Kasumi-1 (cell line): ENCODE measurements at regions not wholly inside any gene's neighbourhood (a gene's known extent, or its start where the extent isn't known, plus 50 kb on each side); places are given as distances from the start of the nearest gene placed in this dataset.

Source experiments
- DNase-seq, 2 experiments: peaks; one replicate each; lab custom pipeline; 2025; lab: John Stamatoyannopoulos, UW

DNA sequence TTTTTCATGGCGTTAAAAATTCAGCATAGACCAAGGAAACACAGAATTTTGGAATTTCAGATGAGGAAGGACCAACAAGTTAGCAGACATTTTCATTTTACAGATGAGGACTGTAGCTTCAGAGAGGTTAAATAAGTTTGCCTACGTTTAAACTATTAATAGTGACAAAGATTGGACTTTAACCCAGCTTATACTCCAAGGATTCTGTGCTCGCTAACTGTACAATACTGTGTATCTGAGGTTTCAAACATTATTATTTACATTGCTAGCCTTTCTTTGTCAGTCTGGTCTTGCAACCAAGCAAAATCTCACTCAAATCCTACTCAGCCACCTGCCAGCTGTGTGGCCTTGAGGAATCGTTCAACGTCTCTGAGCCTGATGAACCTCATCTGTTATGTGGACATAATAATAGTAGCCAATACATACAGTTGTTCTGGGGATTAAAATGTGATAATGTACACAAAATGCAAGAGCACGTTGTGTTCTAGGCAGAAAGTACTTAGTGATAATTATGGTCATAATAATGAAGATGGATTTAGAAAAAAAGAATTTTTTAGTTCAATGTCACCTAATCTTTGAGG, 462.4 kb upstream of the TRIB2 start:
- DNase-seq, result no peak

DNA sequence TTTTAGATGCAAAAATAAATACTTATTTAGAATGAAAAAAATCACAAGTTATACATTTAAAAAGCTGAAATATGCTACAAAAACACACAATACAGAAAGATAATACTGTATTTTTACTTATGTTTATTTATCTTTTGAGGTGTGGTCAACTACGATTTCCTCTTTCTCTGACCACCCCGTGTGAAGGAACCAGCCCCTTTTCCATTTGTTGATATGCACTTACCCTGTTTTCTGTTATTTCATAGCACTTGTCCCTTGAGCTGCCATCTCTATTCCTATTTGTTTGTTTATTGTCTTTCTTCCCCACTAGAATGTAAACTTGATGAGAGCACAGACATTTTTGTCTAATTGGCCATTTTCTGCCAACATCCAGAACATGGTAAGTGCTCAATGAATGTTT, 460.5 kb upstream of the TRIB2 start:
- no peak for DNase-seq

DNA sequence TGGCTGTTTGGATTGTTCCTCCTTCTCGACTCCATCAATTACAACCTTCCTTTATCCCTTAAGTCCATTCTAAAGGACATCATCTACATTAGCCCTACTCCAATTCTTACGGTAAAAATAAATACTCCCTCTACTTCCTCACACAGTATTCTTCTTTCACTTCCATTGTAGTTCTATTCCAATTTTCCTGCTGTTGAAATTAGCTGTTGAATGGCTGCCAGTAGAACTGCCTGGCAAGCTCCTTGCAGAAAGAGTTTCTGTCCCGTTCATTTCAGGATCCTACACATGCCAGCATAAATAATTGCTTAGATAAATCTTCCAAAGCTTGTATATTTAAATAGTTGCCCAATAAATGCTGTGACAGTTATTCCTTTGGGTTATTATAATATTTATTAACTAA, 459.3 kb upstream of the TRIB2 start:
- DNase-seq, result no peak

DNA sequence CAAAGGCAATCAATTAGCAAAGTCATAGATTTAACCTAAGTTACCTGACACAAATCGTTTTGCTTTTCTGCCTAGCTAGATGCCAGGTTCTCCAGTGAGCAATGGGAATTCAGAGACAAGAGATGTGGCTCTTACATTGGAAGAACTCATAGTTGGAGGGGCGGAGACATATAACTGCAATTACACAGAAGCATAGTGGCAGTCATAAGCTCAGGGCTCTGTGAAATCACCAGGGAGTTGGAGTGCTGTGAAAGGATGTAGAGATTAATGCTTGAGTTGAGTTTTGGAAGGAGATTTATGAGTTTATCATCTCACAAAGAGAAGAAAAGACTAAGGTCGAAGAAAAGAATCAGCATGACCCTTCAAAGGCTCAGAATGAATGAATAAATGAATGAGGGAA, 457.2 kb upstream of the TRIB2 start:
- DNase-seq, result no peak

DNA sequence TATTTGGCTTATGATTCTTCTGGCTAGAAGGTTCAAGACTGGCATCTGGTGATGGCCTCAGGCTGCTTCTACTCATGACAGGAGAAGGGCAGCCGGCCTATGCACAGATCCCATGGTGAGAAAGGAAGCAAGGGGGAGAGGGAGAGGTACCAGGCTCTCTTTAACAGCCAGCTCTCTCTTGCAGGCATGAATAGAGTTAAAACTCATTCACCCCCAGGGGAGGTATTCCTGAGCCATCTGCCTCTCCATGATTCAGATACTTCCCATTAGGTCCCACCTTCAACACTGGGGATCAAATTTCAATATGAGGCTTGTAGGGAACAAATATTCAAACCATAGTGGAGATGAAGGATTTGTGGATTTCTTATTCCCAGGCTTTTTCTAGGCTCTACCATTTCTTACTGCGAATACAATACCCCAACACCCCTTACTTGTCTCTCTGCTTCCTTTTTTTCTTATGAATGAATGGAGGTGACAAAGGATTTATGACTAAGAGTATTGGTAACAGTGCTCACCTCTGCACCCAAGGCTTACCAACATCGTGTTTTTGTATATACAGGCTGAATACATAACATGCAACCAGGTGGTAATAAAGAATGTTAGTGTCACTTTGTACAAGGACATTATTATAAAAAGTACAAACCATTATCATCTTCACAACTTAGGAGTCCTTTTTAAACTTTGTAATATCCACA, 454.6 kb upstream of the TRIB2 start:
- DNase-seq, result no peak

DNA sequence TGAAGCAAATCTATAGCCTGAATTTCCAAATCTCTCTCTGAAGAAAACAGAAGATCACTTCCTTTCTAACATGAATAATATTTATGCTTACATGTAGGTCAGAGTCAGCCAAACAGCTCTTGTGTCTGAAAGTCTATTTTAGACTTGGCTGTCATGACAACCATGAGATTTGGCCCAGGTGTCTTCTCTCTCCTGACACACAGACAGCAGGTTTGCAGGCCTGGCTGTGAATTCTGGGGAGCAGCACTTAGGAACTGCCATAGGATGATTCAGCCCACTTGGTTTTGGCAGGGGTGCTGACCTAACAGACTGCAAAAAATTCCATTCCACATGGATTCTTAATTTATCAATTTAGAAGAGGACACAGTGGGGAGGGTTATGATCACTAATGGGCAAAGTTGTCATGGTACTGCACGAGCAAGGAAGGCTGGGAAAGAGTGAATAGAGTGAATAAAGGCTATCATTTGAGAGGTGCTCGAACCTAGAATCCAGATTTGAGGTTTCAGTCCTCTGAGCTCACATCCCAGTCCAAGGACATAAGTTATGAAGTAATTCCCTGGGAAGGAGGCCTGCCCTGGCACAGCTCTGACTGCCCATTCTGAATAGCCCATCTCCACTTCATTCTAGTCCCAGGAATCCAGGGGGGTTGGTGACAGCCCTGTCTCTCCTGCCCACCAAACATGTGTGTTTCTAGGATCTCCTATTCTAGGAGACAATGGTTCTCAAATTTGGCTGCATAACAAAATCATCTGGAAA, 453.9 kb upstream of the TRIB2 start:
- no peak for DNase-seq

DNA sequence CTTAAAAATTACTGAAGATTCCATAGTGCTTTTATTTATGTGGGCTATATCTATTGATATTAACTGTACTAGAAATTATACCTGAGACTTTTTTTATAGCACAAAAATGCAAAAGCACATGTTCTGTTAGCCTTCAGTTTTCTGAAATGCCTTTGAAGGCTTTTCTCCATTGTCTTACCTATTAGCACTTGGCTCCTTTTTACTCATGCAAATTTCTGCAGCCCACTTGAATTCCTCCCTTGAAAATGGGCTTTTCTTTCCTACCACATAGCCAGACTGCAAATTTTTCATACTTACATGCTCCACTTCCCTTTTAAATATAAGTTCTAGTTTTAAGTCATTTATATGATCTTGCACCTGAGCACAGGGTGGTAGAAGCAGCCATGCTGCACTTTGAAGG, 453.0 kb upstream of the TRIB2 start:
- no peak for DNase-seq

DNA sequence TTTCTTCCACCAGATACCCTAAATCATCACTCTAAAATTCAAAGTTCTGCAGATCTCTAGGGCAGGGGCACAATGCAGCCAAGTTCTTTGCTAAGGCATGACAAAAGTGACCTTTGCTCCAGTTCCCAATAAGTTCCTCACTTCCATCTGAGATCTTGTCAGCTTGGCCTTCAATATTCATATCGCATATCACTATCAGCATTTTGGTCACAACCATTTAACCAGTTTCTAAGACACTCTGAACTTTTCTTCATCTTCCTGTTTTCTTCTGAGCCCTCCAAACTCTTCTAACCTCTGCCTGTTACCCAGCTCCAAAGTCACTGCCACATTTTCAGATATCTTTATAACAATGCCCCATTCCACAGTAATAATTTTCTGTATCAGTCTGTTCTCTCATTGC, 452.6 kb upstream of the TRIB2 start:
- DNase-seq, result no peak

DNA sequence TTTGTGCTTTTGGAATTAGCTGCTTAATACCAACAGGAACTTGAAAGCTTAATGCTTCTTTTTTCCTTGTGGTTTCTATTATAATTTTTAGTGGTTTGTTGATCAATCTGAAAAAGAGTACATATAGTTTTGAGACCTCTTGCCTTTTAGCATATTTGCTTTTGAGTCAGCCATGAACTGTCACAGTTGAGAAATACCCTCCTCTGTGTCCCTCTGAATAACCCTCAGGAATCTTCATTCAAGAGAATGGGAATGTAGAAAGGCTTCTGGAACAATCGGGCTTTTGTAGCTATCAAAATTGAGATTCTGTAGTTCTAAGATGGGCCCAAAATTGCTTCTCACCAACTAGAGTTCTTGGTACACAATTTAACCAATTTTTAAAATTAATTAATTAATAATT, 451.1 kb upstream of the TRIB2 start:
- no peak for DNase-seq

DNA sequence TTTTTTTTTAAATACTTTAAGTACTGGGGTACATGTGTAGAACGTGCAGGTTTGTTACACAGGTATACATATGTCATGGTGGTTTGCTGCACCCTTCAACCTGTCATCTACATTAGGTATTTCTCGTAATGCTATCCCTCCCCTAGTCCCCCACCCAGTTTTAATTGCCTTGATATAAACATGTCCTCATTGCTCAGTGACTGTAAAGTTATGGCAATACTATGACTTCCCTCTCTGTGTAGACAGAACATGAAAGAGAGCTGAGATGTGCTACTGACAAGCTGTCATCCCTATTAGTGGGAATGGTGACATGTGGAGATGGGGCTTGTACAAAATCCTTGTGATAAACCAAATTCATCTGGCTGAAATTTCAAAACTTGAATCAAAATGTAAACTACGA, 449.7 kb upstream of the TRIB2 start:
- no peak for DNase-seq

DNA sequence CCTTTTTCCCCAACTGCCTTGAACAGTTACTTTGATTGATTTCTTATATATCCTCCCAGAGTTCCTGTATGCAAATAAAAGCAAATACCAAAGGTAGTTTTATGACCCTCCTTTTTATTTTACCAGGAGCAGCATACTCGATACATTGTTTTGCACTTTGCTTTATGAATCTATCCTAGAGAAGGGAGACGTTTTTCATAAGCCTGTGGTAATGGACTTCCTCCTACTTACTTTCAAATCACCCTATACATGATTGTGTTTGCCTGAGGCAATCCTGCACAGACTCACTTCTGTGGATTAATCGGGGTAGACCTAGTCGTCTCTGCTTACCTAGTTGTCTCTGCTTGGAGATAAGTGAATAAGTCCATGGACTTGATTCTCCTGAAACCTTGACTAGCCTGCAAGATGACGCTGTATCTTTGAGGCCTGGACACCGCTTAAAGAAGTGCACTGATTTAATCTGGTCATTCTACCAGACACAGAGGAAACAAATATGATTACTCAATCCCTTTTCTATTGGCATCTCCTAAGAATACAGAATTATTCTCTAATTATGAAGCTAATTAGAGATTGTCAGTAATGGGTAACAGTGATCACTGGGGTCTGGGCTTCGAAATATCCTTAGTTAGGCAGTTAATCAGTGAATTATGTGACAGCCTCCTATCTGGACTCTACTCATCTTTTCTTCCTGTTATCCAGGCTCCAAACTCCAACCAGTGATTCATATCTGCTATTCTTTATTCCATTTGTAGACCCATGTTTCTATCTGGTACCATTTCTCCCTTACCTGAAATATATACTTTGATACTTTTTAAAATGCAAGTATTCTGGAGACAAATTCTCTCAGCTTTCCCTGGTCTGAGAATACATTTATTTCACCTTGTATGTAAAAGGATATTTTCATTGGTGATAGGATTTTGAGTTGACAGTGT, 447.4 kb upstream of the TRIB2 start:
- no peak for DNase-seq

DNA sequence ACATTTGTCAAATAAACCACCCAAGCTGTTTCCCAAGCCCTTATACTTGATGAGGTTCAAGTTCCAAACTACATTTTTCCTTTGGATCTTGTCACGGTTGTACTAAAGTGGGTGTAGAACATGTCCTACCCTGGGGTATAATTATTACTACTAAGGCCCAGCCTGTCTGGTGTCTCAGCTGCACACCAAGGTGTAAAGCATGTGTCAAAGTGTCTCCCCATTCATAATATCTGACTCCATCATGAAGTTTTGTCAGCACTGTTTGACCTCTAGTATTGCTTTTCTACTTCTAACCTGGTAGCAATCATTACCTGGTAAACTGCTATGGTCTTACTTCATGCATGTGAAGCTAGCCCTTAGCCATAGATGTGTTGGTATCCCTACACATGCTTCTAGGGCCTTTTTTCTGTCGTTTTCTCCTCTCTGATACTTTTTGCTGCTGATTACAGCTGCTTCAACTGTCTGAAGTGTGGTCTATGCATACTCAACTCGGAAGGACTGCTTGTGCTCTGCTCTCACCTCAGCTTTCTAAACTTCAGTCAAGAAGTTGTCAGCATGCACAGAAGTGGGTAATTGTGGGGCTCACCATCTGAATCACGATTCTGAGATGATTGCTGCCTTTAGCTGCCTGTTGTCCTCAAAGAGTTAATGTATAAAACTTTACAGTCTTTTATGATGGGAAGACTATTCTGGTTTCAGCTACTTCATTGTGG, 445.7 kb upstream of the TRIB2 start:
- DNase-seq, result no peak

DNA sequence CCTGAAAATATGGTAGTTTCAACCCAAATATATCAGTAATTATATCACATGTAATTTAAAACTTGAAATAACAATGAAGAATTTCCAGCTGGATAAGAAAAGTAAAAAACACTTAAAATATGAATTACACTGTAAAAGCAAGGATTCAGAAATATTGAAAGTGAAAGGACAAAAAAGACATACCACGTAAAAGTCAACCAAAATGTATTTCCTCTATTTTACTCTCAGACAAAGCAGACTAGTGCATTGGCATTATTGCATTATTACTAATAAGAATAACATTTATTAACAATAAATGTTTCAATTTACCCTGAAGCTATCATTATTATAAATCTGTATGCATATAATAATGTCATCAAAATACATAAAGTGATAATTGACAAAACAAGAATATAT, 445.1 kb upstream of the TRIB2 start:
- no peak for DNase-seq

DNA sequence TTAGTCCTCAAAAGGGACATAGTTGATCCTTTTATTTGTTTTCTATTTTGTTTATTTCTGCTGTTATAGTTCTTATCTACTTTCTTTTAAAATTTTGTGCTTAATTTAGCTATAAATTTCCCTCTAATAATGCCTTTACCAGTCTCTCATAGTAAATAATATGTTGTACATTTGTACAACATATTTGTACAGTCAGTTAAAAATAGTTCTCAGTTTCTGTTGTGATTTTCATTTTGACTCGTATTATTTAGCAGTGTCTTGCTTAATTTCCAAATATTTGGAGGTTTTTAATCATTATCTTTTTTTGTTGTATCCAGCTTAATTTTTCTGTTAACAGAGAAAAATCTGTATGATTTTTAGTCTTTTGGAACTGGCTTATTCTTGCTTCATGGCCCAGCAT, 443.6 kb upstream of the TRIB2 start:
- no peak for DNase-seq

DNA sequence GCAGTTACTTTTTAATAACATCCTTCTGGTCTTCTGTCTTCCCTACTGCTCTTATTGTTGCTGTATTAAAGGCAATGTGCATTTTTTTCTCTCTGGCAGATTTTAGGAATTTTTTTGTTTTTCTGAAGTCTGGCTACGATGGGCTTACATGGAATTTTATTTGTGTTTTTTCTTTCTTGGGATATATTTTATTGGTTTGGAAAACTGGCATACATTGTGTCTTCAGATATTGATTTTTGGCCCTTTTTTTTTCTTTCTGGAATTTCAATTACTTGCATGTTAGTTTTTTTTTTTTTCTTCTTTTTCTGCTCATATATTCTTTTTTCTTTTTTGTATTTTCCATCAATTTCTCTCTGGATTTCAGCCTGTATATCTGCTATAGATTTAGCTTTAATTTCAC, 442.1 kb upstream of the TRIB2 start:
- no peak for DNase-seq

DNA sequence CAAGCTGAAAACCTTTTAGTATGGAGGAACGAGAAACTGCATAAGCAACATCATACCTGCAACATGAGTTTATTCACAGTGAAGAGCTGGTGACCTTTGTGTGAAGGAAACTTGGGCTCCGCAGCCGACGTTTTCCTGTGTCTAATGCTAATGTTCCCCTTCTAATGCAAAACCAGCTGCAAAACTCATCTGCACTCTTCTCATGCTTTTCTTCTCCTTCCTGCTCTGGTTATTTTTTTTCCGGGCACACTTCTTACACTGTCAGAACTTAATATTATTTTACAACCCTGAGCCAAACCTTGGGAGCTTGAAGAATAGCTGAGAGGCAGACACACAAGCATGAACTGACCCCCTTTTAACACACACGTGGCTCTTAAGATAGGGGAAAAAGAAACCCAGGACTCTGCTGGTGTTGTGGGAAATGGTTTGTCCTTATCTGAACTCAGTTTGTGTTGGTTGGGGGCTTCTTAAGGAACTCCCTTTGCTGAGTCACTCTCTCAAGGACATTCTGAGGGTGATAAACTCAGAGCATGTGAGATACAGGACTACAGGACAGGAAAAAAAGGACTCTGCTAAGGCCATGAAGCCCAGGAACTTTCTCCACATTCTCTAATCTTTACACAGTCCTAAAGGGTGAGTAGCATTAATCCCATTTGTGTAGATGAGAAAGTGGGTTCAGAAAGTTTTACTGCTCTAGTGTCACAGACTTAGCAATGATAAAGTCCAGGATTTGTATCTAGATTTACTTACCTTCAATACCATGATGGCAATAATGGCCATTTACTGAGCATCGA, 439.3 kb upstream of the TRIB2 start:
- no peak for DNase-seq

DNA sequence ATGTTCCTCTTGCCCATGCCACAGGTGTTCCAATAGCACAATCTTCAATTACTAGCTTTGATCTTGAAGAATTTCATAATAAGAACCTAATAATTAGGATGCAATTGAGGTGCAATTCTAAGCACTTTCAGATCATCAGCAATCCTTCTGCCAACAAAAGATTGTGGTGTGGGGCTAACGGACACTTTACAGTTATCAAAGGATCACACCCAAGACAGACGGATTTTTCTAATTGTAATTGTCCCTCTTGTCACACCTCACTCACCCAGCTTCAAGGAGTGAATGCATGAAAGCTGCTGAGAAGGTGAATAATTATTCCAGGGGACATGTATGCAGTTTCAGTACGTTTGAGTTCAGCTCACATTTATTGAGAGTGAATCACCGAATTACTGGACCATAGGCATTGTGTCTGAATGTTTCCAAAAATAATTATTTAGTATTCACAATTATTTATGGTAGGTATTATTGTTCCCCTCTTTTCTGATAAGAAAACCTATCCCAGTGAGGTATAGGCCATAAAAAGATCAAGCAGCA, 438.5 kb upstream of the TRIB2 start:
- no peak for DNase-seq

DNA sequence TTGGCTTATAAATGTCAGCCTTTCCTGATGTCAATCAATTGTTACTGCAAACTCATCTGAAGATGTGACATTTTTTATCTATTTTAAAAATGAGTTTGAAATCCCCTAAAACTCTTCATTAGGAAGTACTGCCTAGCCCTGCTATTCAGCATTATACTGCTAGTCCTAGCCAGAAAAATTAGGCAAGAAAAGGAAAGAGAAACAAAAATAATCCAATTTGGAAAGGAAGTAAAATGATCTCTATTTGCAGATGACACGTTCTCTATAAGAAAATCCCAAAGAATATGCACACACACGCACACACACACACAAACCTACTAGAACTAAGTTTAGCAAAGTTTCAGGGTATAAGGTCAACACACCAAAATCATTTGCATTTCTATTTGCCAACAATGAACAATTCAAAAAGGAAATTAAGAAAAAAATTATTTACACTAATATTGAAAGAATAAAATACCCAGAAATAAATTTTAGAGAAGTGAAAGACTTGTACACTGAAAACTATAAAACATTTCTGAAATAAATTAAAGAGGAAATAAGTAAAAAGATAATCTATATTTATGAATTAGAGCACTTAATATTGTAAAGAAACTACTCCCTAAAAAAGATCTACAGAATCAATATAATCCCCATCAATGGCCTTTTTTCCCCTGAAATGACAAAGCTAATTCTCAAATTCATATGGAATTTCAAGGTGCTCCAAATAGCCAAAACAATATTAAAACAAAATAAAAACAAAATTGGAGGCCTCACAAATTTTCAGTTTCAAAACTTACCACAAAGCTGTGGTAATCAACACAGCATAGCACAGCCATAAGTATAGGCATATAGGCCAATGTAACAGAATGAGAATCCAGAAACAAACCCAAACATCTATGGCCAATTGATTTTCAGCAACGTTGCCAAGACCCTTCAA, 433.7 kb upstream of the TRIB2 start:
- no peak for DNase-seq

DNA sequence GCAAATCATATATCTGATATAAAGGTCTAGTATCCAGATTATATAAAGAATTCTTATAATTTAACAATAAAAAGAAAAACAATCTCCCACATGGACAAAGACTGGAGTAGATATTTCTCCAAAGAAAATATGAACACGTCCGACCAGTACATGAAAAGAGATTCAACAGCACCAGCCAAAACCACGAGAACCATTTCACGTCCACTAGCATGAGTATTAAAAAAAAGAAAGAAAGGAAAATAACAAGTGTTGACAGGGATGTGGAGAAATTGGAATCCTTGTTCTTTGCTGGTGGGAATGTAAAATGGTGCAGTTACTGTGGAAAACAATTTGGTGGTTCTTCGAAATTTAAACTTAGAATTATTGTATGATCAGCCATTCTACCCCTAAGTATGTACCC, 432.7 kb upstream of the TRIB2 start:
- no peak for DNase-seq

DNA sequence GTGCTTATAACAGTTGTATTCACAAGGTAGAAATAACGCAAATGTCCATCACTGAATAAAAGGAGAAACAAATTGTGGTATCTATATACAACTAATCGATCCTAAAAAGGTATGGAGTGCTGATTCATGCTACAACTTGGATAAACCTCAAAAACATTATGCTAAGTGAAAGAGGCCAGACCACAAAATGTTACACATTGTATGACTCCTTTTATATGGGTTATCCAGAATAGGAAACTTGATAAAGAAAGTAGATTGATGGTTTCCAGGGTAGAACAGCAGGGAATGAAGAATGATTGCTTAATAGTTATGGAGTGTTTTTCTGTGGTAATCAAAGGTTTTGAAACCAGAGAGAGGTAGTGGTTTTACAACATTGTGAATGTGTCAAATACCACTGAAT, 432.2 kb upstream of the TRIB2 start:
- DNase-seq, result no peak
